GM12874 (cell line): ENCODE measurements at regions not wholly inside any gene's neighbourhood (a gene's known extent, or its start where the extent isn't known, plus 50 kb on each side); places are given as distances from the start of the nearest gene placed in this dataset.

Source experiments
- CTCF ChIP-seq: IDR thresholded peaks from 2 replicates; pipeline ENCODE4 v1.5.1; 2011; ENCODE audit warnings: low read depth, mild to moderate bottlenecking, control low read depth, low read length, moderate library complexity; ENCODE audit not compliant: insufficient read depth

DNA sequence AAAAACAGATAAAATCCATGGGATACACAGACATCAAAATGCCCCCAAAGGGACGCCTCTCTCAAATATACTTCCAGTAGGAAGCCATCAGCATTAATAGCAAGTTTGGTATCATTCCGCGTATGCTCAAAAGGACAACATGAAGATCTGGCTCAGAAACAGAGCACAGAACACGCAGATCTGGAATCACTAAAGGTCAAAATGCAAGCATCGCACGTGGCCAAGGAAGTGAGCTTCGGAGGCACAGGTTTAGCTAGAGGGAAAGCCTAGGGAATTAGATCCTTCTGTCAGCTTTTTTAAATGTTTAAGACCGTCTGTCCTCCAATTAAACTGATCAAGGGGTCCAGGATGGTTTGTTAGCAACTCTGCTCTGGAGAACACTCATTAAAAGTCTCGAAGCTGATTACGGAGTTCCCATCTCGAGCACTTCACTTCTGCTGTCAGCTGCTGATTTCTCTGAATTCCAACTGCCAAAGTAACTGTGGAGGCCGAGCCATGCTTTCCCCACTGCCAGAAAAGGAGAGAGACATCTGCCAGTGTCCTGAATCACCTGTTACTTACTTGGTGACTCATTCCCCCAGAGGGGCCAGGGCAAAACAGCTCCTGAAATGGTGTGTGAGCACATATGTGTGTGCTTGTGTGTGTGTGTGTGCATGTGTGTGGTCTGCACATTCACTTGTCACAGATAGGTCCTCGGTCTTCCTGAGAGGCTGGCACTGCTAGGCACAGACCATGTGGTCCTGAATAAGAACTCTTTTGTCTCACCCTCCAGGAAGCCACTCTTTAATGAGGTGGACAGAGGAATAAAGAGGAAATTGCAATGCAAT is 177.7 kb upstream of the PPARGC1A start:
- no peak for TF ChIP-seq CTCF

DNA sequence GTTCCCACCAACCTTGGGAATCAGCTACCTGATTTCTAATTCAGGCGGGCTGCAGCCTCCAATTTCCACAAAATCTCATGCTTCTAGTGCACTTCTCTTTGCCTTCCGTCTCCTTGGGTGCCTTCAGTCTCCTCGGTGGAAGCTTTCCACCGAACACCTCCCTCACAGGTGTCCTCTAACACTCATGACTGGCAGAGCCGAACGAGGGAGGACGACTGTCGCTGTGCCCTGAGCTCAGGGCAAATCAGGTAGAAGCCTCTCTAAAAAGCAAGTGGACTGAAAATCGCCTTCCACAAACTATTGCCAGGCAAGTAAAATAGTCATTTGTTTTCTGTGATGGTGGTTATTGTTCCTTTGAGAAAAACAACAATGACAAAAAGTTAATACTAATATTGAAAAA is 176.1 kb upstream of the PPARGC1A start:
- no peak for TF ChIP-seq CTCF

DNA sequence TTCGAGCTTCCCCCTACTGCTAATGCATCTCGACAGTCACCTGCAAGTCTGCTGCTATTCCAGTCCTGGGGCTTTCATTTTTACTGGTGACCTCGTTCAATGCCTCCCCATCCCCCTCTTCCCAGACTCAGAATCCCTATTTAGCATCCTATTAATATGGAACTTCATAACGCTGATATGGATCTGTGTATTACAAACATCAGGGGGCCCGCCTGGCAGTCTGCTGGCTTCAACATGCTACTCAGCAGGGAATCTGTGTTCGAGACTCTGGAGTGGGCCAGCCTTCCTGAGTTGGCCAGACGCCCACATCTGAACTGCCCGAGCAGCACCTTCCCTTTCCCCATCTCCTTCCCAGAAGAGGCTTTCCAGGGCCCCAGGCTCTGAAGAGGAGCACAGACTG is 173.9 kb upstream of the PPARGC1A start:
- no peak for TF ChIP-seq CTCF

- no peak for TF ChIP-seq CTCF
These were observed 171.1 kb upstream of the PPARGC1A start for GRCh38 chr4:24060932-24061331.

- TF ChIP-seq CTCF: no peak
These were observed 170.0 kb upstream of the PPARGC1A start for GRCh38 chr4:24059839-24060238.

DNA sequence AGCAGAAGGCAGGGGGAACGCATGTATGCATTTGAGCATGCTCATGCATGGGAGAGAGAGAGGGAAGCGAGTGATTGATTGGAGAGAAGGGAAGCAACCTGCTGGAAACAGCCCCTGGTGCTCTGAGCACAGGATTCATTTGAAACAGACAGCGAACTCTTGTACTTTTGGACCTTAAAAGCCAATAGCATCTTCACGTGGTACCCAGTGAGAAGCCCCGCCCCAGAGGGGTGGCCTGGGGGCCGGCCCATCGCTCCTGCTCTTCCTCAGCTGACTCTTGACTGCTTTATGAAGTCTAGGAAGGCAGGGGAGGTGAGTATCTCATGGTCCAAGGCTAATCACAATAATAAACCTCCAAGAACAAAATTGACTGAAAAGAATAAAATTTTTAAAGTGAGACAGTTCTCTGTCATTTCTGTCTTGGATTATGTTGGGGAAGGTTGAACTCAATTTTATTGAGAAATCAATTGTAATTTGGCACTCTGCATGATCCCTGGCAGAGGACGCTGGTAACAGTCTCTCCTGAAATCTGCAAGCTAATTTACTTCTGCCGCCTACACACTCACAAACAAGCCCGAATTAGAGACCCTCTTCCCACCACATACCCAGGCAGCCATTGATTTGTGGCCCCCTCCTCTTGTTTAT is 168.2 kb upstream of the PPARGC1A start:
- TF ChIP-seq CTCF: no peak

- TF ChIP-seq CTCF: no peak
These were observed 166.4 kb upstream of the PPARGC1A start for GRCh38 chr4:24056289-24056688.
